Retina (tissue), 1 donor: ENCODE measurements at regions not wholly inside any gene's neighbourhood (a gene's known extent, or its start where the extent isn't known, plus 50 kb on each side); places are given as distances from the start of the nearest gene placed in this dataset.
"Not testable (repeated sequence)": the region's sequence is repeated elsewhere in the genome, so short reads cannot be mapped to it uniquely, and the experiment has no call there.

Experiments
- DNase-seq: peaks from one replicate; pipeline ENCODE4 v3.0.0-alpha.2; 2016

- DNase-seq: no peak
Observed at GRCh38 chr14:27836386-27836785, 930.2 kb upstream of the FOXG1 start.

GRCh38 chr14:27845241-27845850 is 921.2 kb upstream of the FOXG1 start:
- no peak for DNase-seq

- DNase-seq: no peak
Observed at GRCh38 chr14:27845902-27846301, 920.7 kb upstream of the FOXG1 start.

GRCh38 chr14:27847480-27847879 is 919.1 kb upstream of the FOXG1 start:
- not testable (repeated sequence) for DNase-seq

GRCh38 chr14:27849193-27849592 is 917.4 kb upstream of the FOXG1 start:
- not testable (repeated sequence) for DNase-seq

GRCh38 chr14:27862684-27863083 is 903.9 kb upstream of the FOXG1 start:
- no peak for DNase-seq

GRCh38 chr14:27863166-27863565 is 903.4 kb upstream of the FOXG1 start:
- DNase-seq: peak; percentile 3

- DNase-seq: no peak
Observed at GRCh38 chr14:27881063-27881462, 885.5 kb upstream of the FOXG1 start.

GRCh38 chr14:27881646-27882045 is 884.9 kb upstream of the FOXG1 start:
- no peak for DNase-seq

- DNase-seq: no peak
Observed at GRCh38 chr14:27886256-27886655, 880.3 kb upstream of the FOXG1 start.

GRCh38 chr14:27890259-27890658 is 876.3 kb upstream of the FOXG1 start:
- DNase-seq: no peak

- DNase-seq: not testable (repeated sequence)
Observed at GRCh38 chr14:27908484-27908883, 858.1 kb upstream of the FOXG1 start.

- no peak for DNase-seq
Observed at GRCh38 chr14:27916326-27916725, 850.3 kb upstream of the FOXG1 start.

GRCh38 chr14:27917896-27918295 is 848.7 kb upstream of the FOXG1 start:
- DNase-seq: no peak

- no peak for DNase-seq
Observed at GRCh38 chr14:27927519-27927918, 839.1 kb upstream of the FOXG1 start.

GRCh38 chr14:27929797-27930347 is 836.7 kb upstream of the FOXG1 start:
- DNase-seq: no peak

- no peak for DNase-seq
Observed at GRCh38 chr14:27938392-27938791, 828.2 kb upstream of the FOXG1 start.

GRCh38 chr14:27945512-27945911 is 821.1 kb upstream of the FOXG1 start:
- no peak for DNase-seq

- no peak for DNase-seq
Observed at GRCh38 chr14:27958757-27959156, 807.8 kb upstream of the FOXG1 start.

- no peak for DNase-seq
Observed at GRCh38 chr14:27995691-27996090, 770.9 kb upstream of the FOXG1 start.

GRCh38 chr14:28001002-28001401 is 765.6 kb upstream of the FOXG1 start:
- DNase-seq: no peak

GRCh38 chr14:28012629-28013415 is 753.8 kb upstream of the FOXG1 start:
- DNase-seq: no peak

- DNase-seq: no peak
Observed at GRCh38 chr14:28020112-28020511, 746.5 kb upstream of the FOXG1 start.

GRCh38 chr14:28023853-28024252 is 742.7 kb upstream of the FOXG1 start:
- no peak for DNase-seq
